ENCODE measurements at regions not wholly inside any gene's neighbourhood (a gene's known extent, or its start where the extent isn't known, plus 50 kb on each side); places are given as distances from the start of the nearest gene placed in this dataset.

DNA sequence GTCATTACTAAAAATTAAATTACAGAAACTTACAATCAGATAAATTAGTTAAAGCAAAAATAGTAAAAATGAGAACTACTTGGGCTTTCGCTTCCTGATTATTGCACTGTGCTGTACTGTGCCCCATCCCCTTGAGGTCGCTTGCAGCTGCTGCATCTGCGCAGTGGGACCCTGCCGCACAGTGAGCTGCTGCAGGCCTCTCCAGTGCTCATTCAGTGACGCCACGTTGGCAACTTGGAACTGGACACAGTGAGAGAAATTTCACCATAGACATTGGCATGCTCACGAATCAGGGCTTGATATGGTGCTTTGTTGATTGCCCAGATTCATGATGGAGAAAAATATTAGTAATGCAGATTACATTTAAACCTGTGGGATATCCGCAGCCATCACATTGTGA, 290.8 kb upstream of the MYT1L start:
- no peak overlapping the region for H3K4me3 ChIP-seq
- H3K9me3 ChIP-seq, result no peaks in the 10 kb centered on the region
- no peaks in the 10 kb centered on the region for H3K4me1 ChIP-seq
- H3K36me3 ChIP-seq, result no peaks in the 10 kb centered on the region
- H3K9ac ChIP-seq (ENCODE audit: low read depth in 2 of 2, low read length in 2 of 2), result no peak overlapping the region
- no peak overlapping the region for H3K27ac ChIP-seq
- H3K27me3 ChIP-seq, result no peaks in the 10 kb centered on the region
- intact Hi-C loops (cut with DNase I), result no loop called here
- no peak for DNase-seq
- TF ChIP-seq, protein P1, sequence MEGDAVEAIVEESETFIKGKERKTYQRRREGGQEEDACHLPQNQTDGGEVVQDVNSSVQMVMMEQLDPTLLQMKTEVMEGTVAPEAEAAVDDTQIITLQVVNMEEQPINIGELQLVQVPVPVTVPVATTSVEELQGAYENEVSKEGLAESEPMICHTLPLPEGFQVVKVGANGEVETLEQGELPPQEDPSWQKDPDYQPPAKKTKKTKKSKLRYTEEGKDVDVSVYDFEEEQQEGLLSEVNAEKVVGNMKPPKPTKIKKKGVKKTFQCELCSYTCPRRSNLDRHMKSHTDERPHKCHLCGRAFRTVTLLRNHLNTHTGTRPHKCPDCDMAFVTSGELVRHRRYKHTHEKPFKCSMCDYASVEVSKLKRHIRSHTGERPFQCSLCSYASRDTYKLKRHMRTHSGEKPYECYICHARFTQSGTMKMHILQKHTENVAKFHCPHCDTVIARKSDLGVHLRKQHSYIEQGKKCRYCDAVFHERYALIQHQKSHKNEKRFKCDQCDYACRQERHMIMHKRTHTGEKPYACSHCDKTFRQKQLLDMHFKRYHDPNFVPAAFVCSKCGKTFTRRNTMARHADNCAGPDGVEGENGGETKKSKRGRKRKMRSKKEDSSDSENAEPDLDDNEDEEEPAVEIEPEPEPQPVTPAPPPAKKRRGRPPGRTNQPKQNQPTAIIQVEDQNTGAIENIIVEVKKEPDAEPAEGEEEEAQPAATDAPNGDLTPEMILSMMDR (IDR thresholded peaks at IDR 0.05), result no peak

DNA sequence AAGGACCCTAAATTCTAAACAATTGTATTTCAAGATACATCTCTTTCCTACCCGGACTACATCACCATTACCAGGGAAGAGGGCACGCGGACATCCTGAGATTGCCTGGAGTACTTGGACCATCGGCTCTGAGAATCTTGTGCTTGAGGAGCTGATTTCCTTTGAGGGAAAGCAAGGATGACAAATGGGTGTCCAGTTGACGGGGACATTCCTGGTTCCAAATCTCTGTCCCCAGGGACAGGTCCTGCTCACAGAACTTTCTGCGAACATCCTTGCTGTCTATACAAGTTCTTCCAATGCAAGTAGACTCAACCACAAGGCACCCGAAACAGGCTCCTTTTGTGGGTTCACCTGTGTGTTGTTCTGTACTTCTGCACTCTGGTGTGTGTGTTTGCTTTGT, 289.5 kb upstream of the MYT1L start:
- H3K9me3 ChIP-seq, result no peaks in the 10 kb centered on the region
- no peak for DNase-seq
- intact Hi-C loops (cut with DNase I), result no loop called here
- no peaks in the 10 kb centered on the region for H3K27me3 ChIP-seq
- no peaks in the 10 kb centered on the region for H3K4me1 ChIP-seq
- H3K27ac ChIP-seq, result no peak overlapping the region
- H3K4me3 ChIP-seq, result no peak overlapping the region
- no peak overlapping the region for H3K9ac ChIP-seq (ENCODE audit: low read depth in 2 of 2, low read length in 2 of 2)
- TF ChIP-seq, protein P1 (IDR thresholded peaks at IDR 0.05), result no peak
- no peaks in the 10 kb centered on the region for H3K36me3 ChIP-seq

DNA sequence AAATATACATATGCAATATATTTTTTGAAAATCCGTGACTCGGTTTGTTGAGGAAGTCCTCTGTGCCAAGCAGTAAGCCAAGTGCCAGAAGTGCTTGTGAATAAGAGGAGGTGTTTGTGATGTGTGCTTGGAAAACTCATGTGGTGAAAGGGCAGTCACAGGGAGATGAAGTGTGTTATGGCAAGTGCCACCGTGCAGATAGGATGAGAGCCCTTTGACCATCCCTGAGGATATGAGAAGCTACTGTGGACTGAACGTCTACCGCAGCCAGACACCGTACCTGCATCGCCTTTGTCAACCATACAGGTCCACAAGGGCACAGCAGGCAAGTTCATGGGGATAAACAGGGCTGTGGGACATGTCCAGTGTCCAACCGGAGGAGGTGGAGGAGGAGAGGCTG, 288.9 kb upstream of the MYT1L start:
- TF ChIP-seq, protein P1 (IDR thresholded peaks at IDR 0.05), result no peak
- intact Hi-C loops (cut with DNase I), result no loop called here
- H3K27me3 ChIP-seq, result no peaks in the 10 kb centered on the region

DNA sequence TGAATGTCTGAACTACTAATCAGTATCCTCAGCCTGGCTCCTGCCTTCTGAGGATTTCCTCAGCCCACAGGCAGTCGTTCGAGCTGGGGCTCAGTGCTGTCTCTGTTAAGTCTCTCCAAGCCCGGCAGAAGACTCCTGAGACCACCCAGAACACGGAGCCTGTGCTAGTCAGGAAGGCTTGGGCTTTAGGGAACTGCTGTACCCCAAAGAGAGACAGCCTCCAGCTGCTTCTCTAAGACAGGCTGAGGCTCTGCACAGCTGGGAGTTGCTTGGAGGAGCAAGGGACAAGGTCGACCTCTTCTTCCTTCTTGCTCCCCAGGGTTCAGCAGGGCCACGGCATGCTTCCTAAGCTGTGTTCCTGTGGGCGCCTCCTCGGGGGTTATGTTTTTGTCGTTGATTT, 283.4 kb upstream of the MYT1L start:
- Histone ChIP-seq H3K9me3 (no peaks in the 10 kb centered on the region), H3K27me3 (no peaks in the 10 kb centered on the region), H3K36me3 (no peaks in the 10 kb centered on the region), H3K9ac (ENCODE audit: low read depth in 2 of 2, low read length in 2 of 2) (no peak overlapping the region), H3K27ac (no peak overlapping the region), H3K4me3 (no peak overlapping the region), H3K4me1 (no peaks in the 10 kb centered on the region)
- TF ChIP-seq, protein P1 (IDR thresholded peaks at IDR 0.05), result no peak
- intact Hi-C loops (cut with DNase I), result no loop called here
- DNase-seq, result no peak

More for the DNA sequence above, 288.9 kb upstream of the MYT1L start:
- H3K27ac ChIP-seq, result no peak overlapping the region
- H3K9me3 ChIP-seq, result no peaks in the 10 kb centered on the region
- H3K9ac ChIP-seq (ENCODE audit: low read depth in 2 of 2, low read length in 2 of 2), result no peak overlapping the region
- no peak overlapping the region for H3K4me3 ChIP-seq
- DNase-seq, result no peak
- no peaks in the 10 kb centered on the region for H3K4me1 ChIP-seq
- H3K36me3 ChIP-seq, result no peaks in the 10 kb centered on the region

DNA sequence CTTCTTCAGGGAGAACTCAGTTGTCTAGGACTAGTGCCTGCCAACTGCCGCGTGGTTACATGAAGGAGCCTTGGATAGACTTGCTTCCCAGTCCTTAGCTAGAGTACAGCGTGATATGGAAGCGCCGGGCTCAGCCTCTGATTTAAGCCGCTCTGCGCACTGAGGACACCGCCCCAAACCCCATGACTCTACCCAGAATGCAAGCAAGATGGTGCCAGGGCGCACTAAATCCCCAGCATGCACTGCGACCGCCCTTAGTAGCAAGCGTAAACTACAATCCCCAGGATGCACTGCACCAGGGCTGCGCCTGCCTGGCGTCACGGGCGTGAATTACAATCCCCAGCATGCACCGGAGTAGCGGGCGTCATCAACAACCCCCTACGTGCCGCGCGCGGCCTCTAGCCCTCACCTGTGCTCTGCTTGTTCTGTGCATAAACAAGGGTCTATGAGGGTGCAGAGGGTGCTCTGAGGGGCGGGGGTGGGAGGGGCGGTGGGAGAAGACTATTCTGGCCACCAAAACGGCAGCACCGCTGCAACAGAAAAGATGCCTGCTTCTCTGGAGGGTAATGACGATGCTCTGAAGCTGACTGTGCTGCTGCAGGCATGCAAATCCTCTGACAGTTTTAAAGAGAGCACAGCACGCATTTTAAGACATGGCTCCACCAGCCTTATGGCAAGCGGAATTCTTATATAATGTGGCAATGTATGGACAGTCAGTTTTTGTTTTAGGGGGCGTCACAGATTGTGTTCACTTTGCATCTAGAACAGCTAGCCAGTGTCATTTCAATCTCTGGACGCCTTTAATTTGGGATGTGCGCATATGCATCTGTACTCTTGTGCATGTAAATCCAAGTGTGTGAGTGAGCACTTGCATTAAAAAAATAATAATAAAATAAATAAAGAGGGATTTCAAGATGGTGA, 282.5 kb upstream of the MYT1L start:
- DNase-seq, result peak; percentile 83
- TF ChIP-seq, protein P1 (IDR thresholded peaks at IDR 0.05), result no peak
- intact Hi-C loops (cut with DNase I), result no loop called here
- Histone ChIP-seq H3K36me3 (no peaks in the 10 kb centered on the region), H3K27ac (no peak overlapping the region), H3K9ac (ENCODE audit: low read depth in 2 of 2, low read length in 2 of 2) (no peak overlapping the region), H3K4me1 (no peaks in the 10 kb centered on the region), H3K9me3 (no peaks in the 10 kb centered on the region), H3K4me3 (peak overlapping the region; percentile 26), H3K27me3 (no peaks in the 10 kb centered on the region)

Data from colonic mucosa (tissue), 4 donors.